PC-3 (cell line): ENCODE measurements at regions not wholly inside any gene's neighbourhood (a gene's known extent, or its start where the extent isn't known, plus 50 kb on each side); places are given as distances from the start of the nearest gene placed in this dataset.

Source experiments
- ATAC-seq: fragments of 200-7000 bp; cut with Tn5 transposase; 2 replicates; pipeline ENCODE4 v1.9.1; 2020; ENCODE audit warnings: mild to moderate bottlenecking, moderate library complexity
- BruUV-seq: library from RNA; stranded (reverse); fragments of 400-500 nt; replicated peaks from 2 replicates; lab custom pipeline; 2021; lab: Mats Ljungman, UMichigan
- CTCF ChIA-PET: fragments of 300-600 bp; sonication (Branson Sonifier 250); formaldehyde crosslinking; loops from one replicate; lab custom pipeline; 2022; ENCODE audit warnings: antibody characterized with exemption; lab: Charles Lee
- POLR2A ChIA-PET: fragments of 300-600 bp; sonication (Branson Sonifier 250); formaldehyde crosslinking; loops from one replicate; lab custom pipeline; 2022; ENCODE audit warnings: antibody characterized with exemption; ENCODE audit not compliant: unreplicated experiment; lab: Charles Lee
- DNase-seq: peaks from one replicate; pipeline ENCODE4 v3.0.0-alpha.2; 2015
- H2AFZ ChIP-seq: fragments of 300-600 bp; sonication (generic); 2 replicates; pipeline ENCODE4 v1.6.0; 2016; ENCODE audit warnings: antibody characterized with exemption, low read length
- H3F3A ChIP-seq: fragments of 300-600 bp; sonication (generic); one replicate; pipeline ENCODE4 v1.6.0; 2017; ENCODE audit warnings: antibody characterized with exemption, low read length, control low read depth, mild to moderate bottlenecking; ENCODE audit not compliant: unreplicated experiment
- H3K27ac ChIP-seq: fragments of 300-600 bp; sonication (generic); 2 replicates; pipeline ENCODE4 v1.5.1; 2016; ENCODE audit warnings: mild to moderate bottlenecking, low read length
- H3K27me3 ChIP-seq: fragments of 300-600 bp; sonication (generic); 2 replicates; pipeline ENCODE4 v1.6.1; 2016; ENCODE audit warnings: low read length, mixed read lengths
- H3K36me3 ChIP-seq: fragments of 300-600 bp; sonication (generic); 2 replicates; pipeline ENCODE4 v1.6.1; 2016; ENCODE audit warnings: low read depth, mixed run types, low read length, mixed read lengths
- H3K4me1 ChIP-seq: fragments of 300-600 bp; sonication (generic); 2 replicates; pipeline ENCODE4 v1.5.1; 2016; ENCODE audit warnings: low read length; ENCODE audit not compliant: insufficient read depth
- H3K4me2 ChIP-seq: fragments of 300-600 bp; sonication (generic); 2 replicates; pipeline ENCODE4 v1.6.0; 2016; ENCODE audit warnings: low read length
- H3K4me3 ChIP-seq: fragments of 300-600 bp; sonication (generic); 2 replicates; pipeline ENCODE4 v1.5.1; 2016; ENCODE audit warnings: mild to moderate bottlenecking, low read length, mixed read lengths
- H3K79me2 ChIP-seq: fragments of 300-600 bp; sonication (generic); 2 replicates; pipeline ENCODE4 v1.6.1; 2017; ENCODE audit warnings: low read length, mixed read lengths
- H3K9ac ChIP-seq: fragments of 300-600 bp; sonication (generic); 2 replicates; pipeline ENCODE4 v1.6.0; 2016; ENCODE audit warnings: mild to moderate bottlenecking, low read length
- H3K9me2 ChIP-seq: fragments of 300-600 bp; sonication (generic); replicated peaks from 2 replicates; pipeline ENCODE4 v1.6.1; 2016; ENCODE audit warnings: mixed run types, low read length, mixed read lengths
- H3K9me3 ChIP-seq: fragments of 300-600 bp; sonication (generic); 2 replicates; pipeline ENCODE4 v1.6.1; 2016; ENCODE audit warnings: low read length, mixed read lengths
- H4K20me1 ChIP-seq: fragments of 300-600 bp; sonication (generic); 2 replicates; pipeline ENCODE4 v1.6.1; 2016; ENCODE audit warnings: low read length, mixed read lengths
- EZH2 ChIP-seq: fragments of 300-600 bp; sonication (generic); IDR thresholded peaks from one replicate; pipeline ENCODE4 v1.6.1; 2017; ENCODE audit warnings: antibody characterized with exemption, mild to moderate bottlenecking, low read length; ENCODE audit not compliant: unreplicated experiment
- EZH2phosphoT487 ChIP-seq: fragments of 300-600 bp; sonication (generic); IDR thresholded peaks from 2 replicates; pipeline ENCODE4 v1.6.1; 2018; ENCODE audit warnings: mild to moderate bottlenecking, antibody characterized with exemption, low read length, borderline replicate concordance
- intact Hi-C: fragments of 100-400 bp; cut with micrococcal nuclease; formaldehyde crosslinking; loops from 2 replicates; pipeline ENCODE4 v1.9.0; 2023
- TF ChIP-seq, protein P1 (sequence below): fragments of 300-600 bp; sonication (generic); conservative IDR thresholded peaks from 2 replicates; pipeline ENCODE4 v1.5.1; 2017; ENCODE audit warnings: antibody characterized with exemption, low read depth, mild to moderate bottlenecking, low read length

DNA sequence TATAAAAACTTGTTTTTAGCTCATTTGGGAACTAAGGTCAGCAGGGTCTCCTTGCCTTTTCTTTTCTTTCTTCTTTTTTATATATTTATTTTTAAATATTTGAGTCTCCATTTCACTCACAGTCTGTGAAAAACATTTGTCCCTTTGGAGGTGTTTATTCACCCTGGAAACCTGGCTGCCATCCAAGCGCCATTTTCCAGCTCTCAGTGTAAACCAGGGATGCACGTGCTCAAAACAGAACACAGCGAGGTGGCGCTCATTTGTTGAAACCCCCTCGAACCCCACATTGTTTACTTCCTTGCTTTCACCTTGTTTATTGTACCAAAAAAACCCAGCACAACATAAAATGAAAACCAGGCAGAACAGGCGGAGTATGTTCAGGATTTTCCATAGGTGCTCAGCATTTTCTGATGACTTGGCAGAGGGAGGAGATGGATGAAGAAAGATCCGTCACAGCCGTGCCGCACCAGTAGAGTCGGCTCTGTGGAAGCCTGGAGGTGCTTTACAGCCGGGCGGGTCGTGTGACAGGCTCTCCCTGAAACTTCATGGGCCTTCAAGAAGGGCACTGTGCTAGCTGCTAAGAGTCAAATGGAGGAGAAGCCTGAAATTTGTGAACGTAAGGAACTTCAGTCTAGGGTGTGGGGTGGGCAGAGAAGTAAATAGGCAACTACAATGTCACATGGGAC, 284.4 kb downstream of the FOXL1 start:
- ChIA-PET POLR2A (no interaction called here), CTCF (no interaction called here)
- no peak overlapping the region for H3K4me3 ChIP-seq
- no peaks in the 10 kb centered on the region for H3K79me2 ChIP-seq
- ATAC-seq (no peak; the same call in 1 of the 2 replicates), DNase-seq (no peak)
- no peaks in the 10 kb centered on the region for H3K4me1 ChIP-seq
- intact Hi-C loops = no loop called here
- no peak overlapping the region for H3K4me2 ChIP-seq
- no peaks in the 10 kb centered on the region for H3F3A ChIP-seq
- TF ChIP-seq, protein P1, sequence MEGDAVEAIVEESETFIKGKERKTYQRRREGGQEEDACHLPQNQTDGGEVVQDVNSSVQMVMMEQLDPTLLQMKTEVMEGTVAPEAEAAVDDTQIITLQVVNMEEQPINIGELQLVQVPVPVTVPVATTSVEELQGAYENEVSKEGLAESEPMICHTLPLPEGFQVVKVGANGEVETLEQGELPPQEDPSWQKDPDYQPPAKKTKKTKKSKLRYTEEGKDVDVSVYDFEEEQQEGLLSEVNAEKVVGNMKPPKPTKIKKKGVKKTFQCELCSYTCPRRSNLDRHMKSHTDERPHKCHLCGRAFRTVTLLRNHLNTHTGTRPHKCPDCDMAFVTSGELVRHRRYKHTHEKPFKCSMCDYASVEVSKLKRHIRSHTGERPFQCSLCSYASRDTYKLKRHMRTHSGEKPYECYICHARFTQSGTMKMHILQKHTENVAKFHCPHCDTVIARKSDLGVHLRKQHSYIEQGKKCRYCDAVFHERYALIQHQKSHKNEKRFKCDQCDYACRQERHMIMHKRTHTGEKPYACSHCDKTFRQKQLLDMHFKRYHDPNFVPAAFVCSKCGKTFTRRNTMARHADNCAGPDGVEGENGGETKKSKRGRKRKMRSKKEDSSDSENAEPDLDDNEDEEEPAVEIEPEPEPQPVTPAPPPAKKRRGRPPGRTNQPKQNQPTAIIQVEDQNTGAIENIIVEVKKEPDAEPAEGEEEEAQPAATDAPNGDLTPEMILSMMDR = no peak
- no peak for TF ChIP-seq EZH2
- no peak for TF ChIP-seq EZH2phosphoT487
- H3K36me3 ChIP-seq = no peaks in the 10 kb centered on the region
- peak overlapping the region; percentile 50; the same call in 1 of the 2 replicates for H2AFZ ChIP-seq
- H3K9me3 ChIP-seq = no peaks in the 10 kb centered on the region
- no peaks in the 10 kb centered on the region for H3K27me3 ChIP-seq
- no peak overlapping the region for H3K27ac ChIP-seq
- no peaks in the 10 kb centered on the region for H3K9me2 ChIP-seq
- no peaks in the 10 kb centered on the region for H4K20me1 ChIP-seq
- BruUV-seq = no TSS peak
- no peak overlapping the region for H3K9ac ChIP-seq

DNA sequence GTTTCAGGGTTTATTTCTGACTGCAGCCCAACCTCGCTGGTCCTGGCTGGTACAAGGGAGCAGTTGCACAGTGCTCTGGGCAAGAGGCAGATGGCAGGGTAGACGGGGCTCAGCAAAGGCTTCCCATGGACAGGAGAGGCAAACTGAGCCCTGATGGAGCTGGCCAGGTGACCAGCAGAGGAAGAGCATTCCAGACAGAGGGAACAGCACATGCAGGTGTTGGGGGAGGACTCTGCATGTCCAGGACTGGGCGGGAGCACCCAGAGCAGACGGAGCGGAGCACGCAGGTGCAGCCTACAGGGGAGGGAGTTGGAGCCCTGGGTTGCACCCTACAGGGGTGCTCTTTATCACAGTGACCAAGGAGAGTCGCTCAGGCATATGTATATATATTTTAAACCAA, 285.3 kb downstream of the FOXL1 start:
- TF ChIP-seq, protein P1 = no peak
- TF ChIP-seq EZH2 (no peak), EZH2phosphoT487 (no peak)
- Histone ChIP-seq H3K9ac (no peak overlapping the region), H3K4me3 (no peak overlapping the region), H3K27ac (no peak overlapping the region), H3K27me3 (no peaks in the 10 kb centered on the region), H3K4me2 (no peak overlapping the region), H2AFZ (no peak overlapping the region), H3K36me3 (no peaks in the 10 kb centered on the region), H3K4me1 (no peaks in the 10 kb centered on the region), H3K9me2 (no peaks in the 10 kb centered on the region), H3F3A (no peaks in the 10 kb centered on the region), H3K9me3 (no peaks in the 10 kb centered on the region), H4K20me1 (no peaks in the 10 kb centered on the region), H3K79me2 (no peaks in the 10 kb centered on the region)
- ChIA-PET POLR2A (interaction anchor here (0.6 kb wide), 1 partner anchor 604 kb away, joined by 3 read pairs; no protein-coding TSS in a partner anchor), CTCF (no interaction called here)
- DNase-seq = no peak
- intact Hi-C loops = no loop called here
- ATAC-seq = no peak
- BruUV-seq = no TSS peak

GRCh38 chr16:86864586-86864985, 286.2 kb downstream of the FOXL1 start:
- CTCF ChIA-PET = no interaction called here
- BruUV-seq = no TSS peak
- no peaks in the 10 kb centered on the region for H3K9me2 ChIP-seq
- no peak overlapping the region for H3K4me2 ChIP-seq
- no peaks in the 10 kb centered on the region for H3K27me3 ChIP-seq
- H3K4me3 ChIP-seq = no peak overlapping the region
- no peaks in the 10 kb centered on the region for H3K79me2 ChIP-seq
- intact Hi-C loops = no loop called here
- H3K27ac ChIP-seq = no peak overlapping the region
- H3K9me3 ChIP-seq = no peaks in the 10 kb centered on the region
- POLR2A ChIA-PET = no interaction called here
- DNase-seq (no peak), ATAC-seq (no peak)
- H3F3A ChIP-seq = no peaks in the 10 kb centered on the region
- H3K9ac ChIP-seq = no peak overlapping the region
- H3K36me3 ChIP-seq = no peaks in the 10 kb centered on the region
- no peak overlapping the region for H2AFZ ChIP-seq
- H4K20me1 ChIP-seq = no peaks in the 10 kb centered on the region
- TF ChIP-seq EZH2phosphoT487 (no peak), EZH2 (no peak)
- TF ChIP-seq, protein P1 = no peak
- H3K4me1 ChIP-seq = no peaks in the 10 kb centered on the region
